NB4 (cell line): ENCODE measurements at regions not wholly inside any gene's neighbourhood (a gene's known extent, or its start where the extent isn't known, plus 50 kb on each side); places are given as distances from the start of the nearest gene placed in this dataset.

Experiments used
- MYC ChIP-seq: IDR thresholded peaks from 2 replicates; pipeline ENCODE4 v1.6.1; 2011; ENCODE audit warnings: low read depth, low read length
- POLR2A ChIP-seq: IDR thresholded peaks from 2 replicates; pipeline ENCODE4 v1.6.1; 2011; ENCODE audit warnings: mild to moderate bottlenecking; ENCODE audit not compliant: insufficient read length; ENCODE audit errors: extremely low read depth
- TF ChIP-seq, protein P1 (sequence below): IDR thresholded peaks from 2 replicates; pipeline ENCODE4 v1.6.1; 2011; ENCODE audit warnings: low read depth, low read length
- TF ChIP-seq, protein P2 (sequence below): IDR thresholded peaks from one replicate; pipeline ENCODE4 v1.5.1; 2012; ENCODE audit warnings: low read depth, low read length

DNA sequence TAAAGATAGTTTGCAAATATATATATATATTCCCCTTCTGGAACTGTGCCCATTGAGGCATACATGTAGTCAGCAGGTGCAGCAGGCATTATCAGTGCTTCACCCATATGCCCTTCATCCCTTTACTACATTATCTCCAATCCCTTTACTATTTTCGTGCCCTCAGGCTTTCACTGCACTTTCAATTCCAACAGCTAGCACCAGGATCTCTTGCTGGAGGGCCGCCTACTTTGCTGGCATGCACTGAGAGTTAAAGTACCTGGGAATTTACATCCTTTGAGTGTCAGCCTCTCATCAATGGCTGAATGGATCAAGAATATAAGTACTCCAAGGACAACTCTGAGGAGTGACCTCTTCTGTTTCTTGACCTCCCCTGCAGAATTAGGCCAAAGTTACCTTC is 222.1 kb upstream of the CFAP20DC start:
- TF ChIP-seq, protein P1, sequence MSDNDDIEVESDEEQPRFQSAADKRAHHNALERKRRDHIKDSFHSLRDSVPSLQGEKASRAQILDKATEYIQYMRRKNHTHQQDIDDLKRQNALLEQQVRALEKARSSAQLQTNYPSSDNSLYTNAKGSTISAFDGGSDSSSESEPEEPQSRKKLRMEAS = no peak
- TF ChIP-seq POLR2A (no peak), MYC (no peak)
- TF ChIP-seq, protein P2, sequence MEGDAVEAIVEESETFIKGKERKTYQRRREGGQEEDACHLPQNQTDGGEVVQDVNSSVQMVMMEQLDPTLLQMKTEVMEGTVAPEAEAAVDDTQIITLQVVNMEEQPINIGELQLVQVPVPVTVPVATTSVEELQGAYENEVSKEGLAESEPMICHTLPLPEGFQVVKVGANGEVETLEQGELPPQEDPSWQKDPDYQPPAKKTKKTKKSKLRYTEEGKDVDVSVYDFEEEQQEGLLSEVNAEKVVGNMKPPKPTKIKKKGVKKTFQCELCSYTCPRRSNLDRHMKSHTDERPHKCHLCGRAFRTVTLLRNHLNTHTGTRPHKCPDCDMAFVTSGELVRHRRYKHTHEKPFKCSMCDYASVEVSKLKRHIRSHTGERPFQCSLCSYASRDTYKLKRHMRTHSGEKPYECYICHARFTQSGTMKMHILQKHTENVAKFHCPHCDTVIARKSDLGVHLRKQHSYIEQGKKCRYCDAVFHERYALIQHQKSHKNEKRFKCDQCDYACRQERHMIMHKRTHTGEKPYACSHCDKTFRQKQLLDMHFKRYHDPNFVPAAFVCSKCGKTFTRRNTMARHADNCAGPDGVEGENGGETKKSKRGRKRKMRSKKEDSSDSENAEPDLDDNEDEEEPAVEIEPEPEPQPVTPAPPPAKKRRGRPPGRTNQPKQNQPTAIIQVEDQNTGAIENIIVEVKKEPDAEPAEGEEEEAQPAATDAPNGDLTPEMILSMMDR = no peak
